ENCODE measurements at regions not wholly inside any gene's neighbourhood (a gene's known extent, or its start where the extent isn't known, plus 50 kb on each side); places are given as distances from the start of the nearest gene placed in this dataset.

- no peak for DNase-seq
These were observed 520.4 kb downstream of the SLITRK6 start for GRCh38 chr13:85278851-85279250.

DNA sequence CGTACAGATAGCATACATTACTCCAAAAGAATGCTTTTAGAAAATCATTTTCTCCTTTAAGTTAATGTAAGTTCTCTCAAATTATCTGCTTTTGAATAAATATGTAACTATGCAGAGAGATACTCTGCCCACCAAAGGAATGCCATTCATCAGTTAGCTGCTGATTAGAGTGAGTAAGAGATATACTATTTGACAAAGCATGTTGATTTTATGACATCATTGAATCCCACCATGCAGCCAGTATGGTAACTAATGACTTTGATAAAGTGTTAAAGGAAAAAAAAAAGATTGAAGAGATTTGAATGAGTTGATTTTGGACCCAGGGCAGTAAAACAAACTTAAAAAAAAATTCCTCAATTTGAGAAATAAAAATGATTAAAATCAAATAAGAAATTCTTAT is 521.5 kb downstream of the SLITRK6 start:
- DNase-seq = no peak

GRCh38 chr13:85266771-85267170 is 532.4 kb downstream of the SLITRK6 start:
- no peak for DNase-seq

DNA sequence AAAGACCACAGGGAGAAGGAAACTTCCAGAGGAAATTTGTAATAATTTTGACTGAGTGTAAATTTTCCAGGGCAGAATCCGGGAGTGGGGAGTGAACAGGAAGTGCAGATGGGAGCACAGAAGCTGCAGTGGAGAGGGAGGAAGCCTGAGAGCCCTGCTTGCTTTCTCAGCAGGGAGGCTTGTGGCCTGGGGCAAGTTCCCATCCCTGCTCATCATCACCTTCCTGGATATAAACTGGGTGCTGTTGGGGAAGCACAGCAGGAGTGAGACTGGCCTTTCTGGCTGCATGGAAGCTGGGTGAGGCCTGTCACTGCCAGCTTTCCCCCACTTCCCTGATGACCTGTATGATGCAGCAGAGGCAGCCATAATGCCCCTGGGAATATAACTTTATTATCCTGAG is 532.9 kb downstream of the SLITRK6 start:
- no peak for DNase-seq

DNA sequence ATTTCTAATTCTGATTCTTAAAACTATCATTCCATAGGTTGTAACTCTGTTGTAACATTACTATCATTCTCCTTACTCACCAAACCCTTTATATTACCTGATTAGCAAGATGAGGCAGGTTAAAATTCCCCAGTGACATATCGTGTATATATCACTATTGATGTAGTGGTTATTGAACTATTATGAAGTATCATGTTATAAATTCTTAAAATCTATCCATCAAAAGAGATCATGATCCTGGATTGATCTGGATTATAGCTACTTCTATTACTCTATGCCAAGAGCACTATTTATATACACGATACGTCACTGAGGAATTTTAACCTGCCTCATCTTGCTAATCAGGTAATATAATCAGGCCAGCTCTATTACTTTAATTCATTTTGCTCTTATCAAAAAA is 533.9 kb downstream of the SLITRK6 start:
- no peak for DNase-seq

DNA sequence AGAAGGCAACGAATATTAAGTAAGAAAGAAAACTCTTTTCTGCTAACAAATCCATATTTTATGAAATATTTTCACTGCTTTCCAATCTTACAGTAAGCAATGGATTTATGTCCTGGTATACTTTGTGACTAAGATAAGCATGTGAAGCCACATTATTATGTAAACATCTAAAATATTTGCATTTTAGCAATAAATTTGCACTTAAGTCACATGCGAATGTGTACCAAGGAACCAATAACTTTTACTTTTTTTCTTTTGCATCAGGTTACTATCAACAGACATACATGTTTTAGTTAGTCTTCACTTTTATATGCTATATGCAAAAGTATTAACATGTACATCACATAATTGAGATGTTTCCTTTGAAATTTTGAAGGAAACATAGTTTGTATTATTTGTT is 536.7 kb downstream of the SLITRK6 start:
- DNase-seq = no peak

- DNase-seq = no peak
These were observed 537.4 kb downstream of the SLITRK6 start for GRCh38 chr13:85261757-85262346.

DNA sequence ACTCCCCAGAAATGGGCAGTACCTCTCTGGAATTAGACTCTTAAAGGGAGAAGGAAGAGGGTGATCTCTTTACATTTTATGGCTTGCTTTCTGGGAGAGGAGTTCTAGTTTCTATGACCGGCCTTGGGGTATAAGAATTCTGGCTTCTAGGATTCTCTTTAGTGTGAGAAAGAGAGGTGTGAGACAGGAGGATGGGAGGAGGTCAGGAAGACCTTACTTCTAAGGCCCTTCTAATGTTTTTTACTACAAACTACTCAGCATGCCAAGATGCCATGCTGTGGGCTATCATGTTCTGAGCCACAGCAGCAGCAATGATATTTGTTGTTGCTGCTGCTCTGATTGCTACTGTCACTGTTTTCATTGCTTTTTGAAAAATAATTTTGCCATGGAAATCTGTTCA is 538.3 kb downstream of the SLITRK6 start:
- DNase-seq = no peak

DNA sequence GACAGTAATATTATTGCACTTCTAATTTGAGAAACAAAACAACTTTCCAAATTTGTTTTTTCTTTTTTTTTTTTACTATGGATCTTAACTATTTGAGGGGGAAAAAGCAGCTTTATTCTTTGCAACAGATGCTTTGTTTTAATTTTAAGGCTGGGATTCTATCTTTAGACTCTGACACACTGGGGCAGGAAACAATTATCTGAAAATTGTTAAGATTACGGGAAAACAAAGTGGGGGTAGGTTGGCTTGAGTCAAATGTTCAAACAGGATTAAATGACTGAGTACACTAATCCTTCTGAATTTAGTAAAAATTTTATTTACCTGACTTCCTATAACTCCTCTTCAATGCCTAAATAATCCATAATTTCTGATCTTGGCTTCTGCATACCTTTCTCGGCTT is 543.2 kb downstream of the SLITRK6 start:
- DNase-seq = no peak

DNA sequence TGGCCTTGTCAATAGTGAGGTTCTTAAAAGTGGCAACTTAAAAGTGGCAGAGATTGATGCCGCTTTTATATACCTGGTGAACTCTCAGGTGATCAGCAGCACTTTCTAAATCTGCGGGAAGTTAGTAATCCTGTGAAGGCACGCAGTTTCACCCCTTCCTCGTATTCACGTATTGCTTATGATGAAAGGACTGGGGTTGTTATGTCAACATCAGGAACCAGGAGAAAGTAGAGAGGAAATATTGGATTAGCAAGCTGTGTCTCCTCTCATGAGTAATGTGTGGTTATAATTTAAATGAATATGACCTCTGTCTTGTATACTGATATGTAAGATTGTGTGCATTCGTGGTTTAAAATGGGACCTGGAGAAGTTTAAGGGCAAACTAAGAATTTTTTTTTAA is 544.6 kb downstream of the SLITRK6 start:
- DNase-seq = no peak

DNA sequence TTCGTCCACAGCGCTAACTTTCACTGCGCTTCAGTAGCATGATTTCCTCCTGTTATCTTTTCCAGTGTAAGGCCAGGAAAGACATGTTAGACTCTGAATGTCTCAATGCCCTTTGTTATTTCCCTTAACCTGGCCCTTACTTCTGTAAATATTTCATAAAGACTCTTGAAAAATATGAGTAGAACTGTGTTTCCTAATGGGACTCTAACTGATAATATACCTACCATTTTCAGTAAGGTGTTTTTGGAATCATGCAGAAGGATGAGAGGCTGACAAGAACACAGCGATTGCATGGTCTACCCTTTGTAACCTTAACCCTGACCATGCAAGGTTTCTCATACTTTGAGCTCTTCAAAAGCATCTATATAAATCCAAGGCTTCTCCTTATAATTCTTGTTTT is 550.1 kb downstream of the SLITRK6 start:
- DNase-seq = no peak

DNA sequence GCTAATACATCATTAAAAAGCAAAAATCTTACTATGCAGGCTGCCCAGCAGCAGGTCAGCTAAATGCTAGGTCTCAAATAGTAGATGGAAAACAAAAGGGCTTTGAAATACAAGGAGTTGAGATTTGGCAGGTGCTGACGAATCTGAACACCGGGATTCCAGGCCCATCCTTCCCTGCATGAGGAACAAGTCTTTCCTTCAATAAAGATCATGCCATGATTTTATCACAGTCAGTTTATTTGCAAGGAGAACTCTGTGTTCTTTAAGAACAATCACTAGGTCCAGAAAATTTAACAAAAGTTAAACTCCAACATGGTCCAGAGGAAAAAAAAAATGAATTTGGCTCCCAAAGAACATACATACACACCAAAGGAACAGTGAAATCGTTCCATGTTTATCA is 551.4 kb downstream of the SLITRK6 start:
- no peak for DNase-seq

- DNase-seq = no peak
These were observed 555.4 kb downstream of the SLITRK6 start for GRCh38 chr13:85243831-85244230.

- DNase-seq = no peak
These were observed 558.2 kb downstream of the SLITRK6 start for GRCh38 chr13:85241060-85241459.

GRCh38 chr13:85236413-85236812 is 562.8 kb downstream of the SLITRK6 start:
- no peak for DNase-seq

- DNase-seq = no peak
These were observed 568.5 kb downstream of the SLITRK6 start for GRCh38 chr13:85230691-85231093.

DNA sequence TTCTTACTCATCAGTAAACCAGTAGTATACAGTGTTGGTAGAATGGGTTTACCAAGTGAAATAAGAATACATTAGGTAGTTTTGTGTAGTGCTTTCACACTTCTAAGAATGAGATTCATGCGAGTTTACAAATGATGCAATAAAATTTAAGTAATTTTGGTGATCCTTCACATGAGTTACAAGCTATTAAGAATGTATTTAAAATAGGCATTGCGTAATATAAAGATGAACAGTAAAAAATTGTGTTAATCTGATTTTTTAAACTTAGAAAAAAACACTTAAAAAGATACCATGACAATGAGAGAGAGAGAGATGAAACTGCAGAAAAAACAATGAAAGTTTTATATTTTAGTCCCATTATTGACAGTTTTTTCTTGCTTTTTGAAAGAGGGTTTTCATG is 570.5 kb downstream of the SLITRK6 start:
- DNase-seq = no peak

GRCh38 chr13:85223883-85224656 is 575.1 kb downstream of the SLITRK6 start:
- DNase-seq = no peak

GRCh38 chr13:85216576-85216975 is 582.6 kb downstream of the SLITRK6 start:
- DNase-seq = no peak

- DNase-seq = no peak
These were observed 586.5 kb downstream of the SLITRK6 start for GRCh38 chr13:85212692-85213091.

- DNase-seq = no peak
These were observed 594.4 kb downstream of the SLITRK6 start for GRCh38 chr13:85204668-85205344.

- no peak for DNase-seq
These were observed 601.8 kb downstream of the SLITRK6 start for GRCh38 chr13:85197431-85197830.

GRCh38 chr13:85194482-85194881 is 604.7 kb downstream of the SLITRK6 start:
- DNase-seq = no peak

GRCh38 chr13:85191996-85192718 is 607.1 kb downstream of the SLITRK6 start:
- DNase-seq = no peak
